HPDE6-E6E7 (cell line): ENCODE measurements at regions not wholly inside any gene's neighbourhood (a gene's known extent, or its start where the extent isn't known, plus 50 kb on each side); places are given as distances from the start of the nearest gene placed in this dataset.

Experiments used
- DNase-seq: peaks from one replicate; pipeline ENCODE4 v3.0.0; 2011; ENCODE audit warnings: missing footprints; ENCODE audit errors: extremely low spot score

DNA sequence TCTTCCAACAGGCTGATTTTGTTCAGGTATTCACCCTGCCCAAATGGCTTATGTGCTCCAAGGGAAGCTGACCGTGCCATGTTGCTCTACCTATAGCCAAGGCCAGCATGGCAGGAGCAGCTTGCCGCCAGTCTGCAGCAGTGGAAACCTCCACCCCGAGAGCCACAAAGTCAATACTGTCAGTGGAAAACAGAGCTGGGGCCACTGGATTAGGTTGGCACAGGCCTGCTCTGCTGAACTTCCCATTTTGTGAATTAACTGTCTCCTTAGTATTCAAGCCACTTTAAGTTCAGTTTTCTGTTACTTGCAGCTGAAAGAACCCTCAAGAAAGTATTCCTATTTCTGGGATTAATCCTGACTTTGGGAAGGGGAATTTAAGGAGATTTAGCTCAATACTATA is 63.8 kb upstream of the XCR1 start:
- DNase-seq = no peak

DNA sequence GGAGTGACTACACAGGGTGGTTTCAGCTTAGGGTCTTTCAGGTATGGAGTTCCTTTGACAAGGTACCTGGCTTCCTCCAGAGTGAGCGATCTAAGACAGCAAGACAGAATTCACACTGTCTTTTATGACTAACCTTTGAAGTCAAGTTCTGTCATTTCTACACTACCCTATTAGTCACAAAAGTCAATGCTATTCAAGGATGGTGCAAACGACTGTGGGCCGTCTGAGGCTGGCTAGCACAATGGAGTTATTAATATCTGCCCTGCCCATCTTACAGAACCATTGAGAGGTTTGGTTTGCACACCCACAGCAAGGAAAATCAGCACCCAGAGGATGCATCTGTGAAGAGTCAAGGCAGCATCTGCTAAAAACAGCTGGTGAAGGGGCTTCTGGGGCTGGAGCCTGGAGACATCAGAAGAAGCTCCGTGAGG is 62.9 kb upstream of the XCR1 start:
- no peak for DNase-seq

DNA sequence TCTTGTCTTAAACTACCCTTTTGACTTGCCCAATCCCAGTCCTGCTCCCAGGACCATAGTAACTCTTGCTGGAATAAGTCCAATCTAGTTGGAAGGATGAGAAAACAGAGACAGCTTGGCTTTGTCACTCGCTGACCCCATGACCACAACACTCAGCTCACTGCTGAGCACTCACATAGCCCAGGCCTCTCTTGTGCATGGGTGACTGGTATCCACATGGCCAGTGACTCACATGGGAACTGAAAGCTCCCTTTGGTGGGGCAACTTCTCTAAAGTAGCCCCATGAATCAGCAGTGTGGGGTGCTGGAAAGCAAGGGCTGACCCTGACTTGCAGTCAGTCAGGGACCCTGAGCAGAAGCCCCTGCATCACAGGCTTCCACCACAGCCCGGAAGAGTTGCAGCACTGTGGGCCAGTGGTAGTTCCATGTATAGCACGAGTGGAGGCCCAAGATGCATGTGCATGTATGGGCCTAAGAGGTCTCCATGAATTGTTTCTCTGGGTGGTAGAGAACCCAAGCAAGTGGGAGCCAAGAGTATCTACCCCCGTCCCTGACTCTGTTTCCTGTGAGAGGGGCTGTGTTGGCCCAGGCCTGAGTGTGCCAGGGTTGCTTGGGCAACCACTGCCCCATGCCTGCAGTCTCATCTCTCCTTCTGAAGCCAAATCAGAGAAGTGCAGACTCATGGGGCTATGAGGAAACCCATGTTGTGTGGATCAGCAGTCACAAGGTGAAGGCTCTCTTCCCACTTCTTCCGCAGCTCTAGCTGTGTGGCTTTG is 62.1 kb upstream of the XCR1 start:
- peak; percentile 44 for DNase-seq

DNA sequence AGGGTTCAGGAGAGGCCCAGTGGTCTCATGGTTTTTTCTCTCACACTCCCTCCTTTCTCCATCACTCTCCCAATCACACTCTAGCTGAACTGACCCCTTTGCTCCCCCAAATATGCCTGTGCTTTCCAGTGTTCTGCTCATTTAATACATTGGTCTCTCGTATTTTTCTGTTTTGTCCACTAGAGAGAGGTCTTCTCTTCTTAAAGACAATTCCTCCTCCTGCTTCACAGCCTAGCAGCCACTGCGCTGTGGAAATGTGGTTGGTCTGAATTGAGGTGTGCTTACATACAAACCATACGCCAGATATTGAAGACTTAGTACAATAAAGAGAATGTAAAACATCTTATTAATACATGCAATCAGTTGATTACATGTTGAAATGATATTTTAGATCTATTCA is 60.6 kb upstream of the XCR1 start:
- DNase-seq = no peak

DNA sequence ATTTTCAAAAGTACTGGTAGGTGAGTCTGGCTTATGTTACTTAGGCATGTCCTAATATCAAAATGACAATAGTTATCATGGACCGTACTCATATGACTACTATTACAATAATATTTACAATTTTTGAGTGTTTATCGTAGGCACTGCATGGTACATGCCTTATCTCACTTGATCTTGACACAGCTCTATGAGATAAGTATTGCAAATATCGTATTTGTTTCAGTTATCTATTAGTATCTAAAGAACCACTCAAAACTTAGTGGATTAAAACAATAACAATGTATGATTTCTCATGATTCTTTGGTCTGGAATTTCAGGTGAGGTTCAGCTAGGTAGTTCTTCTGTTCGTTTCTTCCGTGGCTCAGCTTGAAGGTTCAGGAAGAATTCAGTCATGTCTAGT is 59.7 kb upstream of the XCR1 start:
- DNase-seq = no peak

DNA sequence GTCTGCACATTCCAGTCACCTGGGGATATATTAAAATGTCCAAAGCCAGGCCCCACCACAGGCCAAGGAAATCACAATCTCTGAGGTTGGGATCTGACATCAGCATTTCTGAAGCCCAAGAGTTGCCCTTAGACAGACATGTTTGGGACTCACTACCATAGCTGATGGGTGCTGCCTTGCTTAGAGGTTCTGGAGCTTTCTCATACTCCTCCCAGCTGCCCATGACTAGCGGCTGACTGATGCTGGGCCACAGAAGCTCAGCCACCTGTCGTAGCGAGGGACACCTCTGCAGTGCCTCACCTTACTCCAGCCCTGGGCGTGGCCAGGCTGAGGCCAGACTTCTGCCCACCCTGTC is 58.8 kb upstream of the XCR1 start:
- no peak for DNase-seq

GRCh38 chr3:46085421-46086082 is 58.3 kb upstream of the XCR1 start:
- DNase-seq = no peak

DNA sequence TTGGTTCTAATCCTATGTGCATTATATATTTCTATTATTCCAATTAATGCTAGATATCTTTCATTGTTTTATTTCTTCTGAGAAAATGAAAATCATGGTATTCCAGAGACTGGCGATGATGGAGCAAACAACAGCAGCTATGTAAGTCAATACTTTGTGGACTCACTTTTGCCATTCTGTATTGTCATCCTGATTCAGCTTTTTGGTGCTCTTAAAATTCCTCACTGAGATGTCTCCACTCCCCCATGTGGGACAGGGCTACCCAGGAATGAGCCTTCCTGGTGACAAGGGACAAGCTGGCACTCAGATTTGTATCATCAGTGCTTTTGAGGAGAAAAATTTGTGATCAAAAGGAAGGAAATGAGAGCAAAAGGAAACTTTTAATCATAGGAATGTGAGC is 56.7 kb upstream of the XCR1 start:
- no peak for DNase-seq

GRCh38 chr3:46082849-46083248 is 55.6 kb upstream of the XCR1 start:
- peak; percentile 19 for DNase-seq

- DNase-seq = no peak
Observed at GRCh38 chr3:46082021-46082420, 54.7 kb upstream of the XCR1 start.

DNA sequence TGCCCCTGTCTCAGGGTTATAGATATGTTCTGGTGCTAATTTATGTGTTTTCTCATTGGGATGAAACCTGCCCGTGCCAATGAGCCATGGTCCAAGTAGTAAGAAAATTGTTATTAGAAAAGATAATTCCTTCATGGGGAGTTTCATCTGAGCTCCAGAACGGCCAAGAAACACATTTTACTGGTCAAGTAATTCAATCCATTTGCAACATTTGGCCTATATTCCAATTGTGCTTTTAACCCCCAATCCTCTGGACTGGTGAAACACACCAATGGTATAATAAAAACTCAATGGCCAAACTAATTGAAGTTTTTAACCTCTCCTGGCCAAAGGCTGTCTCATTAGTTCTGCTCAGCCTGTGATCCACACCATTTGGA is 53.7 kb upstream of the XCR1 start:
- no peak for DNase-seq

DNA sequence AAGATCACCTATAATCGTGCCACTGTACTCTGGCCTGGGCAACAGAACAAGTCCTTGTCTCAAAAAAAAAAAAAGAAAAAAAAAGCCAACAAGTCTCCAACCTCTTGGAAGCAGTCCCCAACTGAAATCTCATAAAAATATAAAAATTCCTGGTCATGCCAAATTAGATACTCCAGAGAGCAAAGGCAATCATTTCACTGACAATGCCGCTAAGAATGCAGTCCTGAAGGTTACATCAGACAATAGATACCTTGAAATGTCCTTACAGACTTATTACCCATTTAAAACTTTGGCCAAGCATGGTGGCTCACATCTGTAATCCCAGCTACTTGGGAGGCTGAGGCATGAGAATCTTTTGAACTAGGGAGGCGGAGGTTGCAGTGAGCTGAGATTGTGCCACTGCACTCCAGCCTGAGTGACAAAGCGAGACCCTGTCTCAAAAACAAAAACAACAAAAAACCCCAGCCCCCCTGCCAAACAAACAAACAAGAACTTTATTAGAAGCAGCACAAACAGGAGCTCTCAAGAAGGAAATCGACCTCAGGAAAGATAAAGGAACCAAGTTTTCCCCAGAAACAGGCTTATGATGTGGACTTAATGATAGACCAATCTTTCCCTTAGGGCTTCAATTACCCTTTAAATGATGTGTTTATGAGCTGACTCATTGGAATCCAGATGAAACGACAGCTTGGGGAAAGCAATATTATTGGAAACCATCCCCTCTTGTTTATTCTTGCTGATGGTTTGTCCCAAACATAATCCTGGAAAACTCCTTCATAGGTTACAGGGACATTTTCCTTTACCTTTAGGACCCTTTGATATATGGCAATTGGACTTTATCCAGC is 53.1 kb upstream of the XCR1 start:
- no peak for DNase-seq

DNA sequence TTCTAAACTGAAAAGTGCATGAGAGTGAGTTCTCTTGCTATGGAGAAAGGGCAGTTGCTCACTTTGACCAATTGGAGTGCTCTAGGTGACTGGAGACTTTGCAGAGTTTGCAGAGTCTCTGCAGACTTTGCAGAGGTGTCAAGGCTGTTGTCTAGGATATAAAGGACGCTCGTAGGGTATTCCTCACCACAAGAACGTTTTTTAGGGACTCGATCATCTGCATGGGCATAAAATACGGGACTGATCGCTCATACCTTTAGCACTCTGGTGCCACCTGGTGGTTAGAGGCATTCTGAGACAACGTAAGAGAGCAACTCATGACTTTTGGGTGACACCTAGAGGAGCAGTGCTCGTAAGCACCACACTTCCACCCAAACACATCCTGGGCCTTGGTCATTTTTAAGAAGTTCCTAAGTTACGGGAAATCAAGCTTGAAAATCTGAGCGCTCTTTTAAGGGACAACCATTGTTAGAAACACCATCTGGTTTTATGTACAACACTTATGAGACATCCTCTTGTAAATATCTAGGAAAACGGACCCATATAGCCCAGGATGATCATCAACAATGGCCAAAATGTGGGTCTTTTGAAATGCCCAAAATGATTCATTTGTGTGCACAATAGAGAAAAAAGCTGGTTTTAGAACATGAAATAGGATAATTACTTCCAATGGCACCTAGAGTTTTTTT is 51.6 kb upstream of the XCR1 start:
- DNase-seq = peak; percentile 31
